Right hindlimb (tissue), 1 donor: ENCODE measurements at regions not wholly inside any gene's neighbourhood (a gene's known extent, or its start where the extent isn't known, plus 50 kb on each side); places are given as distances from the start of the nearest gene placed in this dataset.

Experiments used
- DNase-seq: peaks from one replicate; pipeline ENCODE4 v3.0.0-alpha.2; 2018

DNA sequence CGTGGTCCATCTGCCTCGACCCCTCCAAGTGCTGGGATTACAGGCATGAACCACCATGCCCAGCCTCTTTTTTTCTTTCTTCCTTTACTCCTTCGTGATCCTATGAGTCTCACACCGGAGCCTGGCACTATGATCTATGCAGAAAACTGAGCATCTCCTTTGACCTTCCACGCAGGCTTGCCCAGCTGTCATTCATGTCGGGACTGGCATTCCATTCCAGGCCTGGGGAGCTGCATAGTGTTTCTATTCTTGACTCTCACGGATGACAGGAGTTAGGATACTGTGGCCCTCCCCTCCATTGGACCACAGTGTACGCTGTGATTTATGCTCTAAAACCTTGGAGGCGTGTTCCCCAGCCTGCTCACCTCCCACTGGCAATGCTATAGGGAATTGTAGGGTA, 611.8 kb downstream of the BRD1 start:
- DNase-seq: no peak

- DNase-seq: no peak
Measured at GRCh38 chr22:49214976-49215375, 612.7 kb downstream of the BRD1 start.

DNA sequence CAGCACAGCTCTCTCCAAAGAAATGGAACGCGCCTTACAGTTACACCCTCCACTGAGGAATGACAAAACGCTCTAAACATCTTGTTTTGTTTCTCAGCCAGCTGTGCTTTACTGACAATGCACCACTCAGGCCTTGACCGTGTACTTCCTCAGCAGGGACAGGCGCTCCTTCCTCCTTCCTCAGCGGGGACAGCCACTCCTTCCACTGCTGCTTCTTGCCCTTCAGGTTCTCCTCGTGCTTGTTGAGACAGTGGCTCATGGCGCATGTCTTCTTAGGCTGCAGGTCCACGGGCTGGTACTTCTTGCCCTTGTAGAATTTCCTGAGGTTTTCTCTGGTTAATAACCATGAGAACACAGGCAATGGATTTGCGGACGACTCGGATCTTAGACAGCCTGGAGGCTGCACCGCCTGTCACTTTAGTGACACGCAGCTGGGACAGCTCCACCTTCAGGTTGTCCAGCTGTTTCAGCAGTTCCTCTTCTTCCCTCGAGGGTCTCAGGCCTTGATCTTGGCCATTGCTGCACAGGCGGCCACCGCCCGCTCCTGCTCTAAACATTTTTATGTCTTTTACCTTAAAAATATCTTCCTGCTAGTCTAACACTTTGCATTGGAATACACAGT, 613.8 kb downstream of the BRD1 start:
- DNase-seq: no peak

GRCh38 chr22:49212466-49212865, 615.2 kb downstream of the BRD1 start:
- DNase-seq: no peak

GRCh38 chr22:49212002-49212401, 615.7 kb downstream of the BRD1 start:
- no peak for DNase-seq

DNA sequence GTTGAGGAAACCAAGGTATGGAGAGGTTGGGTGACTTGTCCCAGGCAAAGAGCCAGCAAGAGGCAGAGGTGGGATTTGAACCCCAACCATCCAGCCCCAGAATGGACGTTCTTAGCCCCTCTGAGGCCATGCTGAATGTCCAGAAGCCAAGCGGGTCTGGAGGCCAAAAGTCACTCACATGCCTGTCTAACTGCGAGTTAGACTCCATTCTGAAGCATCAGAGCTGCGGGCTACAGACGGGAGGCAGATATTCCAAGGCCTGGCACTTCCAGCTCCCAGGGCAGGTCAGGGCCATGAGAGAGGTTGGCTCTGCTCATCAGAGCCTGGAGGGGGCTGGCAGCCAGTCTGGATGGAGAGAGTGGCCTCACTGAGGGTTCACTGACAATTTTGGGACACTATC, 616.5 kb downstream of the BRD1 start:
- no peak for DNase-seq

DNA sequence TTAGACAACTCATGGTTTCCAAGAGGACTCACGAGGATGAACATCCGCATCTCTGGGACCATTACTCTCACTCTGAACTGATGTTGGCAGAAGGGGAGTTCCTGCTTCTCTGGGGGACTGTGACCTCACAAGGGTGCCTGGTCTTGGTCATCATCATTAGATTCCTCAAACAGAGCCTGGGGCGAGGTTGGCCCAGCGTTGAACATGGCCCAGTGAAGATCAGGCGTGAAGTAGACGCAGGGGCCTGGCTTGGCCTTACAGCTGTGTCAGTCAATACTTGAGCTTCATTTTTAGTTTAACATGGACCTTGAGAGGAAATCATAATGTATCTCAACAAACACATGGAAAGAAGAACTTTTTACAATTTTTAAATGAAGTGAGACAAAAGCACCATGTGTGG, 617.1 kb downstream of the BRD1 start:
- DNase-seq: no peak

- no peak for DNase-seq
Measured at GRCh38 chr22:49209452-49210195, 618.0 kb downstream of the BRD1 start.

DNA sequence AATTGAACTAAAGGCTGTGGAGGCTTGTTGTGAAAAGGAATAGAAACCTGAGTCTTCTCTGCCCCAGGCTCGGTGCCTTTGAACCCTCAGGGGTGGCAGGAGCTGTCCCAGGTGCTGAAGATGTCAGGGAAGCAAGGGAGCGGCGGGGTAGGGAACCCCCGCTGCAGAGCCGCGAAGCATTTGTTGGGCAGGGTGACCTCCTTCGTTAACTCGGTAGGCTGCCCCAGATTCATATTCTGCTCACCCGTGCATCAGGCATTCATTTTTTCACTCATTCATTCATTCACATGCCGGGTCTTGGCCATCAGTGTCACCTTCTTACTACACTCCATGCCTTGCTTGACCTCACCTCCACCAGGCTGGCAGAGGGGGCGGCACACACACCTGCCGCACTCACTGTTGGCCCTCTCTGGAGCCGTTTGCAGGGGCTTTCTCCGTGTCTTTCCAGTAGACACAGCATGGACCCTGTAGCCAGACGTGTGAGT, 618.9 kb downstream of the BRD1 start:
- no peak for DNase-seq

GRCh38 chr22:49208004-49208402, 619.7 kb downstream of the BRD1 start:
- DNase-seq: no peak

- DNase-seq: no peak
Measured at GRCh38 chr22:49207008-49208003, 620.4 kb downstream of the BRD1 start.

DNA sequence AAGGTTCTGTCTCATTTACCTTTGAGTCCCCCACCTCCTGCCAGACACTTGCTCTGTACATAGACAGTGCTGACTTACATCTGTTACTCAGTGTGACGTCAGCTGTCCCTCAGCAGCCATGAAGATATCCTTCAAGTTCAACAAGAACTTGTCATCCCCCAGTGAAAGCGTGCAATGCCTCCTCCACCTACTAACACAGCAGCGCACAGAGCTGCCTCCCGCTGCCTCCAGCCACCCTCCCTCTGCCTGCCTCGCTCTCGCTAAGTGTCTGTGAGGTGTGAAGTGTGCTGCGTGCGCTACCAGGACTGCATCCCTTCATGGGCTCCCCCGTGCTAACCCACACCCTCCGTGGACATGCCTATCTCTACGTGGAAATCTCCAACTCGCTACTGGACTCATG, 621.4 kb downstream of the BRD1 start:
- no peak for DNase-seq

DNA sequence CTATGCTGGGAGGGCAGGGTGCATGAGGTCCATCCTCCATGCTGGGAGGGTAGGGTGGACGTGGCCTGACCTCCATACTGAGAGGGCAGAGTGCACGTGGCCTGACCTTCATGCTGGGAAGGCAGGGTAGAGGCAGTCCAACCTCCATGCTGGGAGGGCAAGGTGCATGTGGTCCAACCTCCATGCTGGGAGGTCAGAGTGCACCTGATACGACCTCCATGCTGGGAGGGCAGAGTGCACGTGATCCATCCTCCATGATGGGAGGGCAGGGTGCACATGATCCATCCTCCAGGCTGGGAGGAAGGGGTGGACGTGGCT, 622.2 kb downstream of the BRD1 start:
- DNase-seq: no peak

- no peak for DNase-seq
Measured at GRCh38 chr22:49204599-49205482, 622.8 kb downstream of the BRD1 start.

- no peak for DNase-seq
Measured at GRCh38 chr22:49203859-49204598, 623.6 kb downstream of the BRD1 start.

- no peak for DNase-seq
Measured at GRCh38 chr22:49203091-49203858, 624.4 kb downstream of the BRD1 start.

DNA sequence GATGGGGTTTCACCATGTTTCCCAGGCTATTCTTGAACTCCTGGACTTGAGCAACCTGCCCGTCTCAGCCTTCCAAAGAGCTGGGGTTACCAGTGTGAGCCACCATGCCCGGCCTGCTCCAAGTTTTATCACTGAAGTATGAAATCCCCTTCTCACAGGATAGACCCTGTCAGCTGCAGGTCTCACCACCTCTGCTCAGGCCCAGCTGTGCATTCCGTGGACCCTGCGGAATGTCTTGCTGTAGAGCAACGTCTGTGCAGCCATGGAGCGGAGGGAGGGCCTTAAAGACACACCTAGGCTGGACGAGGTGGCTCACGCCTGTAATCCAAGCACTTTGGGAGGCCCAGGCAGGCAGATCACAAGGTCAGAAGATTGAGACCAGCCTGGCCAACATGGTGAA, 625.4 kb downstream of the BRD1 start:
- no peak for DNase-seq

GRCh38 chr22:49201046-49201970, 626.4 kb downstream of the BRD1 start:
- DNase-seq: no peak

- DNase-seq: no peak
Measured at GRCh38 chr22:49199224-49199623, 628.4 kb downstream of the BRD1 start.

DNA sequence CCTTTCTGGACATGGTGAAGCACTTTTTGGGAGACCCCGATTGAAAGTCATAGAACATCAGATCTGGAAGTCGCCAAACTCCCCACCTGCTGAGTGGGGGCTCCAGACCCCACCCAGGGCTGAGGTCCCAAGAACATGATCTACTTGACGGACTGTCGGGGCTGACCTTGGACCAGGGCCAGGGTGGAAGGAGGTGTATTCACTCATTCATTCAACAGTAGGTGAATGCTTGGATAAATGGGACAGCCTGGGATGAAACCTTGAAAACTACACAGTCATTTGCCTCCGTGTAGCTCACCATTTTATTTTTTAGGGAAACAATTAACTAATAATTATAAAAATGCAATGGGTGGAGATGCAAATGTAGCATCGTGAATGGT, 629.0 kb downstream of the BRD1 start:
- no peak for DNase-seq
